ENCODE measurements at regions not wholly inside any gene's neighbourhood (a gene's known extent, or its start where the extent isn't known, plus 50 kb on each side); places are given as distances from the start of the nearest gene placed in this dataset.

GRCh38 chr12:14043776-14044175 lies 62.4 kb upstream of the GRIN2B start:
- Mint-ChIP-seq H3K27ac (peak overlapping the region in 1 of 3 experiments; percentile 34; a peak in 1 of 7 replicates), H3K9me3 (peaks cover 2 to 11% of the 10 kb centered on the region in 2 experiments; a peak in 1 of 5 replicates), H3K36me3 (ENCODE audit: insufficient read depth in 1 of 3, low read depth in 3 of 3) (no peaks in the 10 kb centered on the region; a peak in 1 of 7 replicates), H3K4me3 (no peak overlapping the region), H3K27me3 (ENCODE audit: low read depth) (no peaks in the 10 kb centered on the region; the same call in 1 of the 2 replicates), H3K4me1 (no peaks in the 10 kb centered on the region)
- Histone ChIP-seq H3K9ac (ENCODE audit: extremely low read depth, insufficient read length, low read length) (no peak overlapping the region), H2BK5ac (ENCODE audit: insufficient read length, low read length) (no peak overlapping the region), H2BK120ac (ENCODE audit: low read depth, low read length, poor library complexity, severe bottlenecking) (no peak overlapping the region), H2BK15ac (ENCODE audit: low read depth, low read length) (no peak overlapping the region), H2AFZ (ENCODE audit: low read length) (no peak overlapping the region), H4K8ac (replicated peaks; ENCODE audit: insufficient read length, low read depth, low read length) (no peak overlapping the region), H3K27me3 (ENCODE audit: insufficient read depth, low read length) (no peaks in the 10 kb centered on the region), H3K23me2 (ENCODE audit: insufficient read length, low read depth, low read length, poor library complexity, severe bottlenecking) (no peaks in the 10 kb centered on the region), H4K5ac (ENCODE audit: insufficient read length, low read depth, low read length) (no peak overlapping the region), H3K18ac (ENCODE audit: insufficient read length, low read depth, low read length) (no peak overlapping the region), H3K4me1 (ENCODE audit: insufficient read depth, low read length) (no peaks in the 10 kb centered on the region), H3K27ac (ENCODE audit: insufficient read length, low read depth, low read length) (no peak overlapping the region), H2AK5ac (ENCODE audit: insufficient read length, low read length) (no peak overlapping the region), H3K4ac (ENCODE audit: low read depth, low read length) (no peak overlapping the region), H3K56ac (ENCODE audit: insufficient read length, low read depth, low read length) (no peak overlapping the region), H3K23ac (ENCODE audit: insufficient read length, low read depth, low read length) (no peak overlapping the region), H3K4me2 (ENCODE audit: insufficient read depth, insufficient read length, low read length) (no peak overlapping the region), H3K79me1 (ENCODE audit: insufficient read depth, low read depth, low read length, poor library complexity, severe bottlenecking) (no peaks in the 10 kb centered on the region), H2BK12ac (ENCODE audit: insufficient read length, low read depth, low read length) (no peak overlapping the region), H4K20me1 (ENCODE audit: control insufficient read depth, insufficient read depth, insufficient read length) (no peaks in the 10 kb centered on the region), H3T11ph (ENCODE audit: low read length) (no peak overlapping the region), H4K91ac (ENCODE audit: insufficient read length, low read depth, low read length) (no peak overlapping the region), H3K14ac (ENCODE audit: insufficient read depth, low read length) (no peak overlapping the region), H3K9me3 (ENCODE audit: control insufficient read depth, low read depth, low read length) (no peaks in the 10 kb centered on the region), H2BK20ac (ENCODE audit: low read depth, low read length, poor library complexity, severe bottlenecking) (no peak overlapping the region), H3K79me2 (ENCODE audit: insufficient read depth, low read length) (no peaks in the 10 kb centered on the region)
- no peak for TF ChIP-seq CTCF (conservative IDR thresholded peaks at IDR 0.05)
- DNase-seq, result no peak
- WGBS (ENCODE audit: extremely low coverage, insufficient read length, low lambda C conversion rate), result no CpG with 5 or more reads among the region's 2 CpGs
